GM23248 (cell line): ENCODE measurements at regions not wholly inside any gene's neighbourhood (a gene's known extent, or its start where the extent isn't known, plus 50 kb on each side); places are given as distances from the start of the nearest gene placed in this dataset.

Experiments used
- EZH2 ChIP-seq: fragments of 200-600 bp; sonication (generic); IDR thresholded peaks from 2 replicates; pipeline ENCODE4 v1.6.1; 2018; ENCODE audit warnings: antibody characterized with exemption, mild to moderate bottlenecking; ENCODE audit not compliant: insufficient read depth, poor library complexity, severe bottlenecking
- EZH2phosphoT487 ChIP-seq: fragments of 200-600 bp; sonication (generic); IDR thresholded peaks from 2 replicates; pipeline ENCODE4 v1.6.1; 2018; ENCODE audit warnings: antibody characterized with exemption, moderate library complexity, mild to moderate bottlenecking, low read depth; ENCODE audit not compliant: insufficient read depth

DNA sequence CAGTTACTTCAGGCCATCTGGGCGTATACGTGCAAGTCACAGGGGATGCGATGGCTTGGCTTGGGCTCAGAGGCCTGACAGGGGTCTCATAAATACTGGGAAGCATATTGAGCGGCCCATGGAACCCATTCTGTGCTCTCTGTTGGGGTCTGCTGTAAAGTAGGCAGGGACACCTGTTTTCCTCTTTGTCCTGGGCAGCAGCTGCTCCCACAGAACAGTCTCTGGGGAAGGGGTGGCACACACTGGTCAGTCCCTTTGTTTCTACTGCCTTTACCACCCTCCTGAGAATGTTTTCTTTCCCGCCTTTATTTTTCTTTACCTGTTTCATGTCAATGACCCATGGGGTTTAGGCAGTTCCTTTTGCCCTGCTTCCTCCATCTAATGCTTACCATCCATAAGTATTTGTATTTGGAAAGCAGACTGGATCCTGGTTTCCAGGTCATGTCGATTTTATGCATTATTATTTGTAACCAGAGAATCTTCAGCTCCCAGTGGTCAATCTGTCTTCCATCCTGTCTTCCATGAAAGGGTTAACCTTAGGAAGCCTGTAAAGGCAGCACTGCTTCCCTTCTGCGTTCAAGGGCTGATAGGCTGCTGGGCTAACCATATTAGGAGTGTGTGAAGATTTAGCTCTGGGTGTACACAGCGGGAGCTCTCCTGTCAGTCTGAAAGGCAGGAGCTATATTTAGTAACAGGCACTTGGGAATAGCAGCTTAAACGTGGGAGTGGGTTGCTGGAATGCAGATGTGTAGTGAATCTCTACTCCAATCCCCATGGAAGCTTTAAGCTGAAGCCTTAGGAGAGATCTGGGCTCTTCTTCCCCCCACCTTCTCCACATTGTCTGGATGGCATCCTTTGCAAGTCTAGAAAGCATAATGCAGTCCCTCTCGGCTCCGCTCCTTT is 124.0 kb downstream of the DYRK2 start:
- no peak for TF ChIP-seq EZH2
- no peak for TF ChIP-seq EZH2phosphoT487
